ENCODE measurements at regions not wholly inside any gene's neighbourhood (a gene's known extent, or its start where the extent isn't known, plus 50 kb on each side); places are given as distances from the start of the nearest gene placed in this dataset.
"Not testable (repeated sequence)": the region's sequence is repeated elsewhere in the genome, so short reads cannot be mapped to it uniquely, and the experiment has no call there.

DNA sequence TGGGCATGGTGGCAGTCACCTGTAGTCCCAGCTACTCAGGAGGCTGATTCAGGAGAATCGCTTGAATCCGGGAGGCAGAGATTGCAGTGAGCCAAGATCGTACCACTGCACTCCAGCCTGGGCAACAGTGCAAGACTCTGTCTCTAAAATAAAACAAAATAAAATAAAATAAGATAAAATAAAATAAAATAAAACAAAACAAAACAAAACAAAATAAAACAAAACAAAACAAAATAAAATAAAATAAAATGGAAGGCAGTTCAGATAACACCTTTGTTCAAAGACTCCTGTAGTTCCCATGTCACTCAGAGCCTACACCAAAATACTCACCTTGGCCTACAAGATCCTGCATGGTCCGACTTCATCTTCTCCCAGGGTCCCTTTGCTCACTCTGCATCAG, 61.3 kb downstream of the SYF2 start:
- H3K27ac Mint-ChIP-seq; H3K4me3 Mint-ChIP-seq; H3K9me3 Mint-ChIP-seq; ATAC-seq (ENCODE audit: low read depth); DNase-seq; intact Hi-C loops (cut with micrococcal nuclease); H3K4me1 Mint-ChIP-seq; H3K36me3 Mint-ChIP-seq (ENCODE audit: low read depth); CTCF ChIA-PET; H3K27me3 Mint-ChIP-seq: not testable (repeated sequence)
- POLR2A ChIA-PET: interaction anchor here (0.7 kb wide), 1 partner anchor 234 kb away, joined by 7 read pairs; no protein-coding TSS in a partner anchor

DNA sequence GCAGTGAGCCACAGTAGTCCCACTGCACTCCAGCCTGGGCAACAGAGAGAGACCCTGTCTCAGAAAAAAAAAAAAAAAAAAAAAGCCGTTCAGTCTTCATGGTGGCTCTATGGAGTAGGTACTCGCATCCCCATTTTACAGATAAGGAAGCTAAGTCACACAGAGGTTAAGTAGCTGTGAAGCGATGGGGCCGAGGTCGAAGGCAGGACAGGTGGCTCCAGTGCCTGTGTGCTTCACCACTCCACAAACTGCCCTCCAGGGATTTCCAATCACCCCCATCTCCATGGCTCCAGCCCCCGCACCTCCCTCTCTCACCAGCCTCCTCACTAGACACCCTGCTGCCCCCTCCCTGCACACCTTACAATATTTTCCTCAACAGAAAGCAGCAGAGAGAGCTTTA, 61.9 kb downstream of the SYF2 start:
- CTCF ChIA-PET: no interaction called here

DNA sequence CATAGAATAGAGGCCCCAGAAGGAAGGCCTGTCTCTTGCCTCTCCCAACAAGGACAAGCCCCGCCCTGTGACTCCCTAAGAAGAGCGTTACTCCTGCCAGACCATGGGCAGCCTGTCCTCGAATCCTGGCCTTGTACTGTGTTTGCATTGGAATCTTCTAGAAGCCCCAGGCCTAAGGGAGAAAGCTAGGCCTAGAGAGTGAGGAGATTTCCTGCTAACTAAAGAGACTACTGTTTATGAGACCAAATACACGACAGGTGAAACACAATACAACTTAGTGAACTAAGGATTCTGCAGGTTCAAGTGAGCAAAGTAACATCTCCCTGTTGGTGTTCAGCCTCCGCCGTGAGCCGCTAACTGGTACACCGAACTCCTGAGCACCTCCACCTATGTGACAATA, 62.7 kb downstream of the SYF2 start:
- POLR2A ChIA-PET: no interaction called here
- ATAC-seq (ENCODE audit: low read depth): no peak
- H3K27ac Mint-ChIP-seq: no peak overlapping the region

More for the DNA sequence above, 61.9 kb downstream of the SYF2 start:
- Mint-ChIP-seq H3K9me3 (no peaks in the 10 kb centered on the region), H3K27me3 (peaks cover 3% of the 10 kb centered on the region), H3K27ac (no peak overlapping the region), H3K4me1 (no peaks in the 10 kb centered on the region), H3K4me3 (no peak overlapping the region), H3K36me3 (ENCODE audit: low read depth) (no peaks in the 10 kb centered on the region)
- ATAC-seq (ENCODE audit: low read depth): no peak
- TF ChIP-seq, protein P1, sequence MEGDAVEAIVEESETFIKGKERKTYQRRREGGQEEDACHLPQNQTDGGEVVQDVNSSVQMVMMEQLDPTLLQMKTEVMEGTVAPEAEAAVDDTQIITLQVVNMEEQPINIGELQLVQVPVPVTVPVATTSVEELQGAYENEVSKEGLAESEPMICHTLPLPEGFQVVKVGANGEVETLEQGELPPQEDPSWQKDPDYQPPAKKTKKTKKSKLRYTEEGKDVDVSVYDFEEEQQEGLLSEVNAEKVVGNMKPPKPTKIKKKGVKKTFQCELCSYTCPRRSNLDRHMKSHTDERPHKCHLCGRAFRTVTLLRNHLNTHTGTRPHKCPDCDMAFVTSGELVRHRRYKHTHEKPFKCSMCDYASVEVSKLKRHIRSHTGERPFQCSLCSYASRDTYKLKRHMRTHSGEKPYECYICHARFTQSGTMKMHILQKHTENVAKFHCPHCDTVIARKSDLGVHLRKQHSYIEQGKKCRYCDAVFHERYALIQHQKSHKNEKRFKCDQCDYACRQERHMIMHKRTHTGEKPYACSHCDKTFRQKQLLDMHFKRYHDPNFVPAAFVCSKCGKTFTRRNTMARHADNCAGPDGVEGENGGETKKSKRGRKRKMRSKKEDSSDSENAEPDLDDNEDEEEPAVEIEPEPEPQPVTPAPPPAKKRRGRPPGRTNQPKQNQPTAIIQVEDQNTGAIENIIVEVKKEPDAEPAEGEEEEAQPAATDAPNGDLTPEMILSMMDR (IDR thresholded peaks at IDR 0.05): no peak
- intact Hi-C loops (cut with micrococcal nuclease): no loop called here
- POLR2A ChIA-PET: interaction anchor here (0.7 kb wide), 1 partner anchor 234 kb away, joined by 7 read pairs; no protein-coding TSS in a partner anchor
- no peak for DNase-seq

DNA sequence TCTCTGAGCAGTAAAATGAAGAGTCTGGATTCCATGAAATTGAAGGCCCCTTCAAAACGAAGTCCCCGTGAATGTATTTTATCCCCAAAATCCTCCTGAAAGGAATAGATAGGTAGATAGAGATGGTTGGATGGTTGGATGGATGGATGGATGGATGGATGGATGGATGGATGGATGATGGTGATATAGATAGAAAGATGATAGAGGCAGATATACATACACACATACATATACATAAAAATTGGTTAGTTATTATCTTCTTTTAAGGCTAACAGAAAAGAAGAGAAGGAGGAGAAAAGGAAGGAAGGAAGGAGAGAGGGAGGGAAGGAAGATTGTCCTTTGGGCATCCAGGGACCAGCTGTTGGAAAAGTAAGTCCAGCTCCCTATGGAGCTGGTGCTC, 63.1 kb downstream of the SYF2 start:
- intact Hi-C loops (cut with micrococcal nuclease): no loop called here
- Mint-ChIP-seq H3K9me3 (no peaks in the 10 kb centered on the region), H3K4me3 (no peak overlapping the region), H3K36me3 (ENCODE audit: low read depth) (no peaks in the 10 kb centered on the region), H3K4me1 (no peaks in the 10 kb centered on the region), H3K27ac (no peak overlapping the region), H3K27me3 (peaks cover 3% of the 10 kb centered on the region)
- no peak for DNase-seq
- TF ChIP-seq, protein P1 (IDR thresholded peaks at IDR 0.05): no peak
- POLR2A ChIA-PET: no interaction called here
- no peak for ATAC-seq (ENCODE audit: low read depth)
- CTCF ChIA-PET: no interaction called here

More for the DNA sequence above, 62.7 kb downstream of the SYF2 start:
- intact Hi-C loops (cut with micrococcal nuclease): no loop called here
- H3K4me1 Mint-ChIP-seq: no peaks in the 10 kb centered on the region
- H3K27me3 Mint-ChIP-seq: peaks cover 3% of the 10 kb centered on the region
- CTCF ChIA-PET: no interaction called here
- DNase-seq: no peak
- TF ChIP-seq, protein P1 (IDR thresholded peaks at IDR 0.05): no peak
- no peak overlapping the region for H3K4me3 Mint-ChIP-seq
- H3K36me3 Mint-ChIP-seq (ENCODE audit: low read depth): no peaks in the 10 kb centered on the region
- no peaks in the 10 kb centered on the region for H3K9me3 Mint-ChIP-seq

DNA sequence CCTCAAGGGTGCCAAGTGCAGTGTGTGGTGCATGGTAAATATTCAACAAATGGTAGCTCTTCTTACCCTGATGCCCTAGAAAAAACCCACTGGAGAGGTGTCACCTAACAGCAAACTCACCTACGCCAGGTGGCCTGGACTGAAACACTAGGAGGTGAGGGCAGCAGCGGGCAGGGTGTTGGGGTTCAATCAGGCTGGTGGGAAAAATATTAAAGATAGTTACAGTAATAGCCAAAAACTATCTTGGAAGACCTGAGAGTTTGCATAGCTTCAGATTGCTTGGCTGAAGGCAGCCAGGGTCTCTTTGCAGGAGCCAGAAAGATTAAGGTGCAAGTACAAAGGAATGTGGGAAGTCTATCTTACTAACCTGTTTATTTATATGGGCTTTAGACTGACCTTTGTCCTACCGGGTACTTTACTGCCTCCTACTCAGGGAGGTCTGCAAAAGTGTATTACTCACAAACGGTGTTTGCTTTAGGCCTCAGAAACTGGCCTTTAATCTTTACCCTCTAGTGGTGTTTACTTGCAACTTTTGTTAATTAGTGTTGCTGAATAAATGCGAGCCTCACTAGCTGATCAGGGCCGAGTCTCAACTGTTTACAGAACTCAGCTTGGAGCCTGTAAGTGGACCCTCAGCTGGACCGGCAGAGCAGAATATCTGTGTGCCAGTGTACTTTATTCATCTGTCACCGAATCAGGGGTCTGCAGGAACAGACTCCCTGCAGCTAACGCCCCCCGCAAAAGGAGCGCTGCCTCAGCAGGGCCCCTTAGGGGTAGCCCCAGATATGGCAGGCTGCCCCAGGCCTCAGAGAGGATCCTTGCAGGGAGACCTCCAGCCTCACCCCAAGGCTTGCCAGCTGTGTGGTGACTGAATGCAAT, 63.9 kb downstream of the SYF2 start:
- no peaks in the 10 kb centered on the region for H3K36me3 Mint-ChIP-seq (ENCODE audit: low read depth)
- ChIA-PET CTCF (no interaction called here), POLR2A (no interaction called here)
- peaks cover 3% of the 10 kb centered on the region for H3K27me3 Mint-ChIP-seq
- no peak for DNase-seq
- no peaks in the 10 kb centered on the region for H3K9me3 Mint-ChIP-seq
- TF ChIP-seq, protein P1 (IDR thresholded peaks at IDR 0.05): no peak
- no peak for ATAC-seq (ENCODE audit: low read depth)
- no peak overlapping the region for H3K27ac Mint-ChIP-seq
- H3K4me3 Mint-ChIP-seq: no peak overlapping the region
- intact Hi-C loops (cut with micrococcal nuclease): no loop called here
- no peaks in the 10 kb centered on the region for H3K4me1 Mint-ChIP-seq

Measured in activated B cell treated with CpG ODN at 0.5 μM for 24 hours (primary cell).